ENCODE measurements at regions not wholly inside any gene's neighbourhood (a gene's known extent, or its start where the extent isn't known, plus 50 kb on each side); places are given as distances from the start of the nearest gene placed in this dataset.

GRCh38 chr16:52742052-52742451 lies 195.1 kb upstream of the TOX3 start:
- no peak for TF ChIP-seq CTCF (conservative IDR thresholded peaks at IDR 0.05; ENCODE audit: low read length)
- TF ChIP-seq EZH2phosphoT487 (IDR thresholded peaks at IDR 0.05; ENCODE audit: borderline replicate concordance), result no peak

All from Loucy (cell line).